ENCODE measurements at regions not wholly inside any gene's neighbourhood (a gene's known extent, or its start where the extent isn't known, plus 50 kb on each side); places are given as distances from the start of the nearest gene placed in this dataset.

GRCh38 chr6:44665143-44665542 is 277.6 kb downstream of the CDC5L start:
- TF ChIP-seq CTCF (IDR thresholded peaks at IDR 0.05; ENCODE audit: low read length) (no peak), EZH2 (IDR thresholded peaks at IDR 0.05; ENCODE audit: borderline replicate concordance, low read length) (no peak)

Measured in OCI-LY1 (cell line).